ENCODE measurements at regions not wholly inside any gene's neighbourhood (a gene's known extent, or its start where the extent isn't known, plus 50 kb on each side); places are given as distances from the start of the nearest gene placed in this dataset.

GRCh38 chr16:64138621-64139020 is 983.2 kb downstream of the CDH11 start:
- H3K4me3 ChIP-seq (ENCODE audit: low read depth, low read length) = no peak overlapping the region
- no peak for DNase-seq (ENCODE audit: low read depth)
- no peak for TF ChIP-seq CTCF (IDR thresholded peaks at IDR 0.05; ENCODE audit: low read depth, low read length, missing control alignments)

GRCh38 chr16:64138006-64138405 is 983.9 kb downstream of the CDH11 start:
- H3K4me3 ChIP-seq (ENCODE audit: low read depth, low read length) = no peak overlapping the region
- no peak for DNase-seq (ENCODE audit: low read depth)
- no peak for TF ChIP-seq CTCF (IDR thresholded peaks at IDR 0.05; ENCODE audit: low read depth, low read length, missing control alignments)

DNA sequence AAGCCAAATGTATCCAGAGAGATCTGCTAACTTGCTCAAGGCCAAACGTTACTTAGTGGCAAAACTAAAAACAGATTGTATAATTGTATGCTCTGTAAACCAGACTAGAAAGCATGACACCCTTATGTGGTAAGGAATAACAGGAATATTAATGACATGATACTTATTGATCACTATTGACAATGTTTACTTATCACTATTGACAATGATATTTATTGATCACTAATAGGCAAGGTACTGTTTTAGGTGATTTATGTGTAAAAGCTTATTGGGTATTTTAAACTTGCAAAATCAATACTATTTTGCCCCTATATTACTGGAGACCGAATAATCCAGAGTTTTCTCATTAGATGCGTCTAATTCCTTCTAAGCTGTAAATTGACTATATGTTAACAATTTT is 985.1 kb downstream of the CDH11 start:
- H3K4me3 ChIP-seq (ENCODE audit: low read depth, low read length) = no peak overlapping the region
- no peak for TF ChIP-seq CTCF (IDR thresholded peaks at IDR 0.05; ENCODE audit: low read depth, low read length, missing control alignments)
- DNase-seq (ENCODE audit: low read depth) = no peak

DNA sequence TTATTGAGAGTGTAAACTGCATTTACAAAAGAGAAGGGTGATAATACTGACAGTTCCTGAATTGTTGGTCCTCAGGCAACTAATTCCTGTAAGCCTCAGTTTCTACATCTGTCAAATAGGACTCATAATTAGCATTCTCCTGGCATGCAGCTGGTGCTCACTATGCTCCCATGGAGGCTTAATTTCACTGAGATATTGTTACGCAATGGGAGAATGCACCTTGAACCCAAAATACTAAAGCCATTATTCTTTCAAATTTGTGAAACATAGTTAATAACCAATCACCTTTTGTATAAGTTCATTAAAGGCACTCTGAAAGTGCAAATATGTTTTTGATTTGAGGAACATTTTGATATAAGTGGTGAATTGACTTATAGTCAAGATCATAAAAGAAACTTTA is 985.5 kb downstream of the CDH11 start:
- DNase-seq (ENCODE audit: low read depth) = no peak
- no peak for TF ChIP-seq CTCF (IDR thresholded peaks at IDR 0.05; ENCODE audit: low read depth, low read length, missing control alignments)
- H3K4me3 ChIP-seq (ENCODE audit: low read depth, low read length) = no peak overlapping the region

DNA sequence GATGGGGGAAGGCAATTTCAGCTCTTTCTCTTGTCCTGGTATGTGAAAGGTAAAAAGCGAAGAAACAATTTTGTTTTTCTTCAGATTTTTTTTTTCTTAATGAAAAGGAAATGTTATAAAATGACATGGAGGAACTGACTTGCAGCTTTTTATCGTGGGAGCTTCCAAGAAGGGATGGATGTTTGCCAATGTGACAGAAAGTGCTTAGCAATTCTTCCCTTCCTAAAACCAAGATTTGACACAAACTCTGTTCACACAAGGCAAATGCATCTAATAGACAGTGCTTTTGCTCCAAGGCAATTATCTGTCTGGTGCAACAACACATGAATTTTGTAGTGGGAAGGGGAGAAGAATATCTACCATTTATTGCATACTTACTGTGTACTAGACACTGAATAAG is 988.5 kb downstream of the CDH11 start:
- TF ChIP-seq CTCF (IDR thresholded peaks at IDR 0.05; ENCODE audit: low read depth, low read length, missing control alignments) = no peak
- DNase-seq (ENCODE audit: low read depth) = no peak
- H3K4me3 ChIP-seq (ENCODE audit: low read depth, low read length) = no peak overlapping the region

GRCh38 chr16:64132759-64133361 is 989.0 kb downstream of the CDH11 start:
- no peak overlapping the region for H3K4me3 ChIP-seq (ENCODE audit: low read depth, low read length)
- no peak for TF ChIP-seq CTCF (IDR thresholded peaks at IDR 0.05; ENCODE audit: low read depth, low read length, missing control alignments)
- no peak for DNase-seq (ENCODE audit: low read depth)

DNA sequence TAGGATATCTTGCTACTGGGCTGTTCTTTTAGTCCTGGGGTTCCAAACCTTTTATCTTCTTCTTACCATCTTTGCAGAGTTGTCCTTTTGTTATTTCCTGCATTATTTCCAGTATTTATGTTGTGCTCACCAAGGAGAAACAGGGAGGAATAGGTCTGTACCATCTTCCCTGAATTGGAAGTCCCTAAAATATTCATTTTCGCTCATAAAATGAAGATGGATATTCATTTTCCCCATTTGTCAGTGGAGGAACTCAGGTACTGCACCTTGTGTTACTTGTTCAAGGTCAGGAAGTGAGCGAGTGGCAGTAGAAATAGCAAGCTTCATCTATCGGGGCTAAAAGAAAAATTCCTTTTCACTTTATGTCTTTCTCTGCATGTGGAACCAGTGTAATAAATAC is 989.7 kb downstream of the CDH11 start:
- no peak overlapping the region for H3K4me3 ChIP-seq (ENCODE audit: low read depth, low read length)
- no peak for DNase-seq (ENCODE audit: low read depth)
- TF ChIP-seq CTCF (IDR thresholded peaks at IDR 0.05; ENCODE audit: low read depth, low read length, missing control alignments) = no peak

All from GM12864 (cell line).